Liver (tissue), 7 donors: ENCODE measurements at regions not wholly inside any gene's neighbourhood (a gene's known extent, or its start where the extent isn't known, plus 50 kb on each side); places are given as distances from the start of the nearest gene placed in this dataset.
A peak's percentile ranks its signal among the peaks of the same experiment; 100 is the strongest.

Experiments used
- DNase-seq: peaks from one replicate; pipeline ENCODE4 v3.0.0-alpha.2; 2017; ENCODE audit warnings: low spot score
- H3K27ac ChIP-seq, 2 donors: one replicate each; pipeline ENCODE4 v1.7.0; 2013; ENCODE audit warnings: inconsistent platforms in 2 of 2, low read length in 2 of 2, control low read depth in 1 of 2, low read depth in 1 of 2, mild to moderate bottlenecking in 1 of 2
- H3K27me3 ChIP-seq, 4 donors: one replicate each; pipeline versions ENCODE4 v1.6.1 to v1.7.0; 2013; ENCODE audit warnings: low read length in 3 of 4, inconsistent platforms in 1 of 4, mild to moderate bottlenecking in 1 of 4, moderate library complexity in 1 of 4; ENCODE audit not compliant: control insufficient read depth in 4 of 4, insufficient read depth in 4 of 4
- H3K36me3 ChIP-seq, 4 donors: one replicate each; pipeline versions ENCODE4 v1.6.1 to v1.7.0; 2013; ENCODE audit warnings: low read length in 3 of 4, mild to moderate bottlenecking in 3 of 4, low read depth in 1 of 4, moderate library complexity in 1 of 4; ENCODE audit not compliant: control insufficient read depth in 4 of 4, insufficient read depth in 3 of 4
- H3K4me1 ChIP-seq, 4 donors: one replicate each; pipeline versions ENCODE4 v1.6.1 to v1.7.0; 2013; ENCODE audit warnings: low read length in 3 of 4, mild to moderate bottlenecking in 3 of 4, moderate library complexity in 1 of 4; ENCODE audit not compliant: control insufficient read depth in 4 of 4, insufficient read depth in 4 of 4
- H3K4me3 ChIP-seq, 3 donors: one replicate each; pipeline versions ENCODE4 v1.6.1 to v1.7.0; 2013; ENCODE audit warnings: low read length in 3 of 3, control low read depth in 1 of 3, low read depth in 1 of 3, mild to moderate bottlenecking in 1 of 3
- H3K9ac ChIP-seq, 2 donors: one replicate each; pipeline ENCODE4 v1.7.0; 2013; ENCODE audit warnings: low read length in 2 of 2, mild to moderate bottlenecking in 2 of 2, moderate library complexity in 2 of 2, control low read depth in 1 of 2, low read depth in 1 of 2
- H3K9me3 ChIP-seq, 4 donors: one replicate each; pipeline versions ENCODE4 v1.6.1 to v1.7.0; 2013; ENCODE audit warnings: low read length in 3 of 4; ENCODE audit not compliant: control insufficient read depth in 4 of 4
- EGR1 ChIP-seq, 2 donors: IDR thresholded peaks; 2 replicates each; pipeline ENCODE4 v1.6.1; 2016 to 2018; ENCODE audit warnings: antibody characterized with exemption in 2 of 2, low read depth in 2 of 2
- FOXA1 ChIP-seq: IDR thresholded peaks from 2 replicates; pipeline ENCODE4 v1.6.1; 2016; ENCODE audit warnings: antibody characterized with exemption
- FOXA2 ChIP-seq: IDR thresholded peaks from 2 replicates; pipeline ENCODE4 v1.6.1; 2016; ENCODE audit warnings: antibody characterized with exemption
- HNF4A ChIP-seq, 2 donors: conservative IDR thresholded peaks; 2 replicates each; pipeline ENCODE4 v1.6.1; 2016; ENCODE audit warnings: antibody characterized with exemption in 2 of 2, mild to moderate bottlenecking in 2 of 2
- HNF4G ChIP-seq: IDR thresholded peaks from 2 replicates; pipeline ENCODE4 v1.6.1; 2016; ENCODE audit warnings: antibody characterized with exemption
- JUND ChIP-seq, 2 donors: IDR thresholded peaks; 2 replicates each; pipeline ENCODE4 v1.6.1; 2016; ENCODE audit warnings: antibody characterized with exemption in 2 of 2
- MAX ChIP-seq: IDR thresholded peaks from 2 replicates; pipeline ENCODE4 v1.6.1; 2016; ENCODE audit warnings: antibody characterized with exemption
- NR2F2 ChIP-seq: IDR thresholded peaks from 2 replicates; pipeline ENCODE4 v1.6.1; 2016; ENCODE audit warnings: antibody characterized with exemption
- RAD21 ChIP-seq, 2 donors: IDR thresholded peaks; 2 replicates each; pipeline ENCODE4 v1.6.1; 2016; ENCODE audit warnings: antibody characterized with exemption in 2 of 2, mild to moderate bottlenecking in 2 of 2
- REST ChIP-seq: IDR thresholded peaks from 2 replicates; pipeline ENCODE4 v1.6.1; 2016; ENCODE audit warnings: antibody characterized with exemption, mild to moderate bottlenecking
- RXRA ChIP-seq, 2 donors: IDR thresholded peaks; 2 replicates each; pipeline ENCODE4 v1.6.1; 2017 to 2018; ENCODE audit warnings: antibody characterized with exemption in 2 of 2, mild to moderate bottlenecking in 1 of 2
- SP1 ChIP-seq: IDR thresholded peaks from 2 replicates; pipeline ENCODE4 v1.6.1; 2018; ENCODE audit warnings: antibody characterized with exemption, mild to moderate bottlenecking
- TAF1 ChIP-seq: conservative IDR thresholded peaks from 2 replicates; pipeline ENCODE4 v1.6.1; 2016; ENCODE audit warnings: antibody characterized with exemption, mild to moderate bottlenecking
- YY1 ChIP-seq: IDR thresholded peaks from 2 replicates; pipeline ENCODE4 v1.6.1; 2016; ENCODE audit warnings: antibody characterized with exemption, mild to moderate bottlenecking
- ZBTB33 ChIP-seq: IDR thresholded peaks from 2 replicates; pipeline ENCODE4 v1.6.1; 2016; ENCODE audit warnings: antibody characterized with exemption
- WGBS: extraction: QIAGEN DNeasy Blood & Tissue Kit; methylation state at CpG from one replicate; pipeline ENCODE4 v1.1.7; 2013; 5-methylcytosine and 5-hydroxymethylcytosine counted together
- TF ChIP-seq, protein P1 (sequence below): IDR thresholded peaks from 2 replicates; pipeline ENCODE4 v1.6.1; 2016; ENCODE audit warnings: antibody characterized with exemption
- donor health status: healthy.
- donor health status: healthy.
- donor health status: healthy.
- donor health status: healthy.

DNA sequence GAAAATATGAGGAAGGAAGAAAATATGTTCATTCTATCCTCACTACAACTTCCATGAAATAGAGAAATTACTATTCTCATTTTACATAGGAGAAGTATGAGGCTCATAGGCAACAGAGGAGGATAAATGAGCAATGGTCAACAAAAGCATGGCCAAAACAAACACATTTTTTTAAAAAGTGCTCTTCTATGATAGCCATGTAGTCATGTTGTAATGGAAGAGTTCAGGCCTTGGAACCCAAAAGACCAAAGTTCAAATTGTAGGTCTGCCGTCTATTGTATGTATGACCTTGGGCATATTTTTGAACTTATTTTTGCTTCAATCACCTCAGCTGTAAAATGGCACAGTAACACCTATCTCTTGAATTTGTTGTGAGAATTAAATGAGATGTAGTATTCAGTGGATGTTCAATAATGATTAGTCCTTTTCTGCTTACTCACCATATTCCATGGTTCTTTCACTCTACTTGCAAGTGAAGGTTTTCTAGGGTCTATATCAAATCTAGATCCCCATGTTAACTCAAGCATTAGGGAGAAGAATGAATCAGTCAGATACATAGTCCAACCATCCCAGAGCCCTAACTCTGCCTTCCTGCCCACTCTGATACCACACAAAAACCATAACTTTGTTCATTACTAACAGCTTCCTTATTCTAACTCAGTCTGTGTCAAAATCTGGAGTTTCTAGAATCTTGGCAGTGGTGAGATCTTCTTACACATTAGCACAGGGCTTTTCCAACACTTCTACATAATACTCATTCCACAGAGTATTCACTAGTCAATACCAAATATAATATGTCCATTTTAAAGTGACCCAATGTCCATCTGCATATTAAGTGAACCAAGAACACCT lies 353.2 kb downstream of the PLPP3 start:
- Histone ChIP-seq H3K27me3 (no peaks in the 10 kb centered on the region), H3K9me3 (no peaks in the 10 kb centered on the region), H3K4me3 (no peak overlapping the region), H3K27ac (no peak overlapping the region), H3K9ac (no peak overlapping the region), H3K4me1 (no peaks in the 10 kb centered on the region), H3K36me3 (no peaks in the 10 kb centered on the region)
- TF ChIP-seq JUND (IDR thresholded peaks at IDR 0.05) (no peak), FOXA2 (no peak), HNF4A (conservative IDR thresholded peaks at IDR 0.05) (peak; percentile 68 to 79), RAD21 (IDR thresholded peaks at IDR 0.05) (no peak), HNF4G (peak; percentile 19), FOXA1 (no peak), EGR1 (IDR thresholded peaks at IDR 0.05; ENCODE audit: low read depth in 2 of 2) (no peak)
- TF ChIP-seq, protein P1, sequence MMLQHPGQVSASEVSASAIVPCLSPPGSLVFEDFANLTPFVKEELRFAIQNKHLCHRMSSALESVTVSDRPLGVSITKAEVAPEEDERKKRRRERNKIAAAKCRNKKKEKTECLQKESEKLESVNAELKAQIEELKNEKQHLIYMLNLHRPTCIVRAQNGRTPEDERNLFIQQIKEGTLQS = no peak
- DNase-seq = no peak
- 36% methylated on average over 1 of the region's 1 CpG for WGBS

GRCh38 chr1:56223968-56224367 lies 355.4 kb downstream of the PLPP3 start:
- no peak overlapping the region for H3K9ac ChIP-seq
- no peaks in the 10 kb centered on the region for H3K4me1 ChIP-seq
- no peaks in the 10 kb centered on the region for H3K9me3 ChIP-seq
- no peak for DNase-seq
- TF ChIP-seq, protein P1 = no peak
- TF ChIP-seq MAX (no peak), HNF4G (no peak), RXRA (IDR thresholded peaks at IDR 0.05) (no peak), REST (no peak), YY1 (no peak), ZBTB33 (no peak), RAD21 (IDR thresholded peaks at IDR 0.05) (no peak), NR2F2 (no peak), FOXA1 (no peak), SP1 (no peak), TAF1 (no peak), JUND (IDR thresholded peaks at IDR 0.05) (no peak), EGR1 (IDR thresholded peaks at IDR 0.05; ENCODE audit: low read depth in 2 of 2) (no peak)
- WGBS = 96% methylated on average over 2 of the region's 2 CpGs
- no peak overlapping the region for H3K27ac ChIP-seq
- no peaks in the 10 kb centered on the region for H3K27me3 ChIP-seq
- no peaks in the 10 kb centered on the region for H3K36me3 ChIP-seq
- no peak overlapping the region for H3K4me3 ChIP-seq
